22Rv1 (cell line): ENCODE measurements at regions not wholly inside any gene's neighbourhood (a gene's known extent, or its start where the extent isn't known, plus 50 kb on each side); places are given as distances from the start of the nearest gene placed in this dataset.

Experiments used
- ZFX ChIP-seq: fragments of 450-650 bp; IDR thresholded peaks from 2 replicates; pipeline ENCODE4 v1.6.1; 2017; ENCODE audit warnings: antibody characterized with exemption, borderline replicate concordance
- TF ChIP-seq, protein P1 (sequence below): fragments of 450-650 bp; IDR thresholded peaks from 2 replicates; pipeline ENCODE4 v1.5.1; 2017; ENCODE audit warnings: mild to moderate bottlenecking

- TF ChIP-seq, protein P1, sequence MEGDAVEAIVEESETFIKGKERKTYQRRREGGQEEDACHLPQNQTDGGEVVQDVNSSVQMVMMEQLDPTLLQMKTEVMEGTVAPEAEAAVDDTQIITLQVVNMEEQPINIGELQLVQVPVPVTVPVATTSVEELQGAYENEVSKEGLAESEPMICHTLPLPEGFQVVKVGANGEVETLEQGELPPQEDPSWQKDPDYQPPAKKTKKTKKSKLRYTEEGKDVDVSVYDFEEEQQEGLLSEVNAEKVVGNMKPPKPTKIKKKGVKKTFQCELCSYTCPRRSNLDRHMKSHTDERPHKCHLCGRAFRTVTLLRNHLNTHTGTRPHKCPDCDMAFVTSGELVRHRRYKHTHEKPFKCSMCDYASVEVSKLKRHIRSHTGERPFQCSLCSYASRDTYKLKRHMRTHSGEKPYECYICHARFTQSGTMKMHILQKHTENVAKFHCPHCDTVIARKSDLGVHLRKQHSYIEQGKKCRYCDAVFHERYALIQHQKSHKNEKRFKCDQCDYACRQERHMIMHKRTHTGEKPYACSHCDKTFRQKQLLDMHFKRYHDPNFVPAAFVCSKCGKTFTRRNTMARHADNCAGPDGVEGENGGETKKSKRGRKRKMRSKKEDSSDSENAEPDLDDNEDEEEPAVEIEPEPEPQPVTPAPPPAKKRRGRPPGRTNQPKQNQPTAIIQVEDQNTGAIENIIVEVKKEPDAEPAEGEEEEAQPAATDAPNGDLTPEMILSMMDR, result no peak
- TF ChIP-seq ZFX, result no peak
Measured at GRCh38 chr15:93231994-93232393, 143.0 kb upstream of the RGMA start.
